ENCODE measurements at regions not wholly inside any gene's neighbourhood (a gene's known extent, or its start where the extent isn't known, plus 50 kb on each side); places are given as distances from the start of the nearest gene placed in this dataset.

DNA sequence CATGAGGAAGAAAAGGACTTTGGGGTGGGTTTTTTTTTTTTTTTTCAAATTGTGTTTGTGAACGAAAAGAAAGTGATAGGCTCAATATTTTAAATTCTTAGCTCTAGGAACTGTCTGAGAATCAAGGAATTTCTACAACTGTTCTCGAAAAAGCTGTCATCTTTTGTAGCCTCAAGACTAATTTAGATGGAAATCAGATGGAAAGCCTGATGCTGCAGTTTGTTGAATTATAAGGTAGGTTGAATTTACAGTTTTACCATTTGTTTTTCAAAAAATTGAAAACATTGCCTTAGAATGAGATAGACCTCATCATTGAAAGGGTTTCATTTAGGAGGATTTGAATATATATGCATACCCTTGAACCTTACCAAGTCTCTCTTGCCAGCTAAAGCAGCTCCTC lies 109.3 kb upstream of the TRHDE start:
- TF ChIP-seq EZH2 (IDR thresholded peaks at IDR 0.05) (no peak), POLR2AphosphoS5 (IDR thresholded peaks at IDR 0.05; ENCODE audit: borderline replicate concordance, low read depth, low read length) (no peak)

Measured in SK-N-MC (cell line).